Testis (tissue), 2 donors: ENCODE measurements at regions not wholly inside any gene's neighbourhood (a gene's known extent, or its start where the extent isn't known, plus 50 kb on each side); places are given as distances from the start of the nearest gene placed in this dataset.
"Not testable (repeated sequence)": the region's sequence is repeated elsewhere in the genome, so short reads cannot be mapped to it uniquely, and the experiment has no call there.

Experiments
- DNase-seq: peaks from one replicate; pipeline ENCODE4 v3.0.0-alpha.2; 2019
- H3K27ac ChIP-seq, 2 donors: fragments of 200-600 bp; sonication (generic); one replicate each; pipeline ENCODE4 v1.5.1; 2019
- H3K27me3 ChIP-seq: fragments of 200-600 bp; sonication (generic); one replicate; pipeline ENCODE4 v1.5.1; 2019
- H3K36me3 ChIP-seq: fragments of 200-600 bp; sonication (generic); one replicate; pipeline ENCODE4 v1.5.1; 2017; ENCODE audit warnings: low read depth; ENCODE audit errors: missing control alignments
- H3K4me1 ChIP-seq: fragments of 200-600 bp; sonication (generic); one replicate; pipeline ENCODE4 v1.5.1; 2019
- H3K4me3 ChIP-seq, 2 donors: fragments of 200-600 bp; sonication (generic); one replicate each; pipeline ENCODE4 v1.5.1; 2017 to 2019
- H3K9me3 ChIP-seq: fragments of 200-600 bp; sonication (generic); one replicate; pipeline ENCODE4 v1.5.1; 2017
- CTCF ChIP-seq, 3 experiments: fragments of 450-650 bp in 2 of 3; fragments of 200-600 bp in 1 of 3; sonication (generic) in 1 of 3; IDR thresholded peaks; one replicate each; pipeline ENCODE4 v1.5.1; 2016 to 2019; ENCODE audit warnings: antibody characterized with exemption in 3 of 3, mild to moderate bottlenecking in 2 of 3, moderate library complexity in 1 of 3
- POLR2A ChIP-seq: fragments of 450-650 bp; IDR thresholded peaks from one replicate; pipeline ENCODE4 v1.6.1; 2017; ENCODE audit warnings: antibody characterized with exemption, mild to moderate bottlenecking, moderate library complexity
- WGBS, 2 donors: methylation state at CpG; one replicate each; pipeline ENCODE4 v1.1.5; 2018; 5-methylcytosine and 5-hydroxymethylcytosine counted together
- intact Hi-C: fragments of 100-400 bp; cut with DNase I; formaldehyde crosslinking; loops from one replicate; pipeline ENCODE4 v1.15.1; 2023; ENCODE audit warnings: low total_unique reads

DNA sequence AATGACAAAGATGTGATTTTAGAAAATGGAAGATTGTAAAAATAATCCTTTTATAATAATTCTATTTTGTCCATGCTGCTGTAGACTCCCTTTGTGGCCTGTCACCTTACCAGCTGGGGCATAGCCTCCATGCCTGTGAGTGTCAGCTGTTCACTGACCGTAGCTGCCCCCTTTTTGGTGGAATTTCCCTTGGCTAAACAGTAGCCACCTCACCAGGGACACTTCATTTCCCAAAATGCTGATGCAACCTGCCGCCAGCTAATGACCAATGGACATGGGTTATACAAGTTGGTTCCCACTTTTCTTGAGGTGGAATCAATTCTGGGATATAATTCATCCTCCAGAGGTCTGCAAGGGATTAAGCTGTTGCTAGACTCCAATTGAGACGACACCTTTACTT, 368.4 kb downstream of the PRDM5 start:
- intact Hi-C loops, result no loop called here
- WGBS, 2 donors, result 89 to 92% methylated on average over 3 of the region's 3 CpGs
- Histone ChIP-seq H3K4me1 (peaks cover 4% of the 10 kb centered on the region), H3K9me3 (no peaks in the 10 kb centered on the region), H3K27ac (no peak overlapping the region), H3K27me3 (no peaks in the 10 kb centered on the region), H3K36me3 (no peaks in the 10 kb centered on the region), H3K4me3 (no peak overlapping the region)
- TF ChIP-seq POLR2A, result no peak
- TF ChIP-seq CTCF (IDR thresholded peaks at IDR 0.05), result no peak
- no peak for DNase-seq

- H3K4me3 ChIP-seq, H3K36me3 ChIP-seq, H3K4me1 ChIP-seq, H3K27me3 ChIP-seq, DNase-seq, intact Hi-C loops, H3K27ac ChIP-seq, H3K9me3 ChIP-seq: not testable (repeated sequence)
- WGBS, 2 donors, result 42 to 70% methylated on average over 1 to 30 of the region's 30 CpGs
Measured at GRCh38 chr4:120550624-120551220, 371.8 kb downstream of the PRDM5 start.

- intact Hi-C loops, result no loop called here
- TF ChIP-seq POLR2A, result no peak
- TF ChIP-seq CTCF (IDR thresholded peaks at IDR 0.05), result no peak
- no peak for DNase-seq
Measured at GRCh38 chr4:120549011-120549570, 373.4 kb downstream of the PRDM5 start.

DNA sequence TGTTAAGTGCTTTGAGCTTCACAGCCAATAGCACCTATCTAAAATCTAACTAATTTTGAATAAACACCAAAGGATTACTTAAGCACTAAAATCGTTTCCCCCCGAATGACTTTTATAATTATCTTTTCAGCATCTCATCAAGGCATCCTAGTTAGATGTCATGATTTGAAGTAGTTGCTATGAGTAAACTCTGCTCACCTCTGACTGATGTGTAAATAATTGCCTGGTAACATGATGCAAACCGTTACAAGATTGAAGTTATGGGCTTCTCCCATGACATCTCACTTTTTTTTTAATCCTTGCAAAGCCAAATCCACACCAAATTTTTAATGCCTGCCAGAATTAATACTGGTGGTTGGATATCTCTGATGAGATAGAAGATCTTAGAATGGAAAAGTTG, 377.1 kb downstream of the PRDM5 start:
- no peak for TF ChIP-seq CTCF (IDR thresholded peaks at IDR 0.05)
- no peak for TF ChIP-seq POLR2A
- intact Hi-C loops, result no loop called here
- Histone ChIP-seq H3K36me3 (no peaks in the 10 kb centered on the region), H3K4me3 (no peak overlapping the region), H3K9me3 (no peaks in the 10 kb centered on the region), H3K27ac (no peak overlapping the region), H3K4me1 (peaks cover 4% of the 10 kb centered on the region), H3K27me3 (no peaks in the 10 kb centered on the region)
- 76 to 82% methylated on average over 3 of the region's 3 CpGs for WGBS, 2 donors
- no peak for DNase-seq

More at GRCh38 chr4:120549011-120549570, 373.4 kb downstream of the PRDM5 start:
- H3K4me1 ChIP-seq, result peaks cover 4% of the 10 kb centered on the region
- H3K9me3 ChIP-seq, result no peaks in the 10 kb centered on the region
- H3K4me3 ChIP-seq, result no peak overlapping the region
- H3K27ac ChIP-seq, result no peak overlapping the region
- no peaks in the 10 kb centered on the region for H3K27me3 ChIP-seq
- no peaks in the 10 kb centered on the region for H3K36me3 ChIP-seq

DNA sequence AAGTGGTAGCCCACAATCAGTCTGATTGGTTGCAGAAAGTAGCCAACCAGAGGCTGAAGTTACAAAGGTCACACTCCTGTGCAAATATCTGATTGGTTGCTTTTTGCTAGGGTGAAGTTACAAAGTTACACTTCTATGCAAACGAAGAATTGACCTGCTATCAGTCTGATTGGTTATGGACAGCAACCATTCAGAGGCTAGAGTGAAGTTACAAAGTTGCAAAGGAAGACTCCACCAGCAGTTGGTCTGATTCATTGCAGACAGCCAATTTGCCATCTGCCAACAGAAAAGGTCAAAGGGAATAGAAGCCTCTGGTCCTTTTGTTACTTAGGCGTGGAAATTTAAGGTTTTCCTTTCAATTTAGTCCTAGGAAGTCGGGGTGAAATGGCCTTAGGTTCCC, 377.7 kb downstream of the PRDM5 start:
- intact Hi-C loops, result no loop called here
- H3K4me3 ChIP-seq, result no peak overlapping the region
- 43 to 55% methylated on average over 3 of the region's 3 CpGs for WGBS, 2 donors
- H3K9me3 ChIP-seq, result no peaks in the 10 kb centered on the region
- TF ChIP-seq POLR2A, result no peak
- no peak for TF ChIP-seq CTCF (IDR thresholded peaks at IDR 0.05)
- H3K36me3 ChIP-seq, result no peaks in the 10 kb centered on the region
- H3K4me1 ChIP-seq, result peaks cover 4% of the 10 kb centered on the region
- no peak overlapping the region for H3K27ac ChIP-seq
- H3K27me3 ChIP-seq, result no peaks in the 10 kb centered on the region
- DNase-seq, result peak; percentile 66
